HG03520 (cell line): ENCODE measurements at regions not wholly inside any gene's neighbourhood (a gene's known extent, or its start where the extent isn't known, plus 50 kb on each side); places are given as distances from the start of the nearest gene placed in this dataset.

Experiments used
- ATAC-seq: cut with Tn5 transposase; IDR thresholded peaks from one replicate; pipeline ENCODE4 v1.9.1; 2021; ENCODE audit warnings: mild to moderate bottlenecking, moderate library complexity; ENCODE audit not compliant: unreplicated experiment

- no peak for ATAC-seq
Observed at GRCh38 chr1:212525479-212526110, 83.0 kb upstream of the ATF3 start.

- no peak for ATAC-seq
Observed at GRCh38 chr1:212526111-212526491, 82.5 kb upstream of the ATF3 start.

GRCh38 chr1:212528501-212528900 lies 80.1 kb upstream of the ATF3 start:
- no peak for ATAC-seq

- ATAC-seq: no peak
Observed at GRCh38 chr1:212529211-212529741, 79.3 kb upstream of the ATF3 start.

GRCh38 chr1:212531267-212531666 lies 77.3 kb upstream of the ATF3 start:
- no peak for ATAC-seq

GRCh38 chr1:212531796-212532195 lies 76.8 kb upstream of the ATF3 start:
- no peak for ATAC-seq

- ATAC-seq: no peak
Observed at GRCh38 chr1:212532469-212533147, 76.0 kb upstream of the ATF3 start.

GRCh38 chr1:212533148-212533517 lies 75.4 kb upstream of the ATF3 start:
- ATAC-seq: no peak

- no peak for ATAC-seq
Observed at GRCh38 chr1:212536586-212536985, 72.0 kb upstream of the ATF3 start.

- ATAC-seq: no peak
Observed at GRCh38 chr1:212537610-212538009, 71.0 kb upstream of the ATF3 start.

- no peak for ATAC-seq
Observed at GRCh38 chr1:212539737-212540430, 68.7 kb upstream of the ATF3 start.

GRCh38 chr1:212542761-212543187 lies 65.8 kb upstream of the ATF3 start:
- no peak for ATAC-seq

- no peak for ATAC-seq
Observed at GRCh38 chr1:212544110-212544509, 64.5 kb upstream of the ATF3 start.

- no peak for ATAC-seq
Observed at GRCh38 chr1:212545941-212546635, 62.5 kb upstream of the ATF3 start.

GRCh38 chr1:212549503-212550017 lies 59.0 kb upstream of the ATF3 start:
- no peak for ATAC-seq

- no peak for ATAC-seq
Observed at GRCh38 chr1:212551929-212552328, 56.6 kb upstream of the ATF3 start.

GRCh38 chr1:212553676-212554075 lies 54.9 kb upstream of the ATF3 start:
- no peak for ATAC-seq

- no peak for ATAC-seq
Observed at GRCh38 chr1:212554401-212554800, 54.2 kb upstream of the ATF3 start.

- ATAC-seq: no peak
Observed at GRCh38 chr1:212555426-212555825, 53.1 kb upstream of the ATF3 start.

- ATAC-seq: no peak
Observed at GRCh38 chr1:212556822-212557549, 51.6 kb upstream of the ATF3 start.
